GM18505 (cell line): ENCODE measurements at regions not wholly inside any gene's neighbourhood (a gene's known extent, or its start where the extent isn't known, plus 50 kb on each side); places are given as distances from the start of the nearest gene placed in this dataset.
"Not testable (repeated sequence)": the region's sequence is repeated elsewhere in the genome, so short reads cannot be mapped to it uniquely, and the experiment has no call there.

Experiments
- ATAC-seq: cut with Tn5 transposase; IDR thresholded peaks from one replicate; pipeline ENCODE4 v1.9.1; 2021; ENCODE audit not compliant: unreplicated experiment
- POLR2A ChIP-seq: IDR thresholded peaks from 4 replicates; pipeline ENCODE4 v1.6.1; 2011; ENCODE audit warnings: borderline replicate concordance; ENCODE audit not compliant: insufficient read depth, insufficient read length; ENCODE audit errors: extremely low read depth

GRCh38 chr10:124194199-124194824 is 100.9 kb upstream of the CHST15 start:
- ATAC-seq, result no peak
- TF ChIP-seq POLR2A, result no peak

- TF ChIP-seq POLR2A, result no peak
- no peak for ATAC-seq
These were observed 99.9 kb upstream of the CHST15 start for GRCh38 chr10:124193309-124193696.

DNA sequence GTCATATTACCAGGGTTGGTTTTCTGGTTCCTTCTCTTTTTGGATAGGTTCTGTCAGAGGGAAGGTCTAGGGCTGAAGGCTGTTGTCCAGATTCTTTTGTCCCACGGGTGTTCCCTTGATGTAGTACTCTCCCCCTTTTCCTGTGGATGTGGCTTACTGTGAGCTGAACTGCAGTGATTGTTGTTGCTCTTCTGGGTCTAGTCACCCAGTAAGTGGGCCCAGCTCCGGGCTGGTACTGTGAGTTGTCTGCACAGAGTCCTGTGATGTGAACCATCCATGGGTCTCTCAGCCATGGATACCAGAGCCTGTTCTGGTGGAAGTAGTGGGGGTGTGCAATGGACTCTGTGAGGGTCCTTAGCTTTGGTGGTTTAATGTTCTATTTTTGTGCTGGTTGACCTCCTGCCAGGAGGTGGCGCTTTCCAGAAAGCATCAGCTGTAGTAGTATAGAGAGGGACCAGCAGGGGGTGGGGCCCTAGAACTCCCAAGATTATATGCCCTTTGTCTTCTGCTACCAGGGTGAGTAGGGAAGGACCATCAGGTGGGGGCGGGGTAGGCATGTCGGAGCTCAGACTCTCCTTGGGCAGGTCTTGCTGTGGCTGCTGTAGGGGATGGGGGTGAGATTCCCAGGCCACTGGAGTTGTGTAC is 99.4 kb upstream of the CHST15 start:
- not testable (repeated sequence) for ATAC-seq

DNA sequence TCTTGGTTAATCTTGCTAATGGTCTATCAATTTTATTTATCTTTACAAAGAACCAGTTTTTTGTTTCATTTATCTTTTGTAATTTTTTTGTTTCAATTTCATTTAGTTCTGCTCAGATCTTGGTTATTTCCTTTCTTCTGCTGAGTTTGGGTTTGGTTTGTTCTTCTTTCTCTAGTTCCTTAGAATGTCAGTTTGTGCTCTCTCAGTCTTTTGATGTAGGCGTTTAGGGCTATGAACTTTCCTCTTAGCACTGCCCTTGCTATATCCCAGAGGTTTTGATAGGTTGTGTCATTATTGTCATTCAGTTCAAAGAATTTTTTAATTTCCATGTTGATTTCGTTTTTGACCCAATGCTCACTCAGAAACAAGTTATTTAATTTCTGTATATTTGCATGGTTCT is 97.1 kb upstream of the CHST15 start:
- ATAC-seq, result not testable (repeated sequence)

- TF ChIP-seq POLR2A, result no peak
- no peak for ATAC-seq
These were observed 93.6 kb upstream of the CHST15 start for GRCh38 chr10:124186956-124187355.

DNA sequence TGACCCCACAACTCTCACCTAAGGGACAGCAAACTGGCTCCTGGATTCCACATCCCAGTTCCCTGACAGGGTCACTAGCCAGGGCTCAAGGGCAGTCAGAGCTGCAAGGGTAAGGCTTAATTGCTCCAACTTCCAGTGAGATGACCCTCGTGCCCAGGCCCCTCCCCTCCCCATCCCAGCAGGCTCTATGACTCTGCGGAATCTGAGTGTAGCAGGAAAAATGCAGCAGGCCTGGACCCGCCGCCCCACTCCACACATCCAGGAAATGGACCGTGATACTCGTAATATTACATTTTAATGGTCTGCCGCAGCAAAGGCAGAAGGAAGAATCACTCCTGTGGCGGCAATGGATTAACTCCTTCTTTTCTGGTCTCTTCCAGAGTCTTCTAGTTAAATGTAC is 91.7 kb upstream of the CHST15 start:
- TF ChIP-seq POLR2A, result no peak
- no peak for ATAC-seq

GRCh38 chr10:124184208-124184830 is 90.9 kb upstream of the CHST15 start:
- ATAC-seq, result no peak
- TF ChIP-seq POLR2A, result no peak

DNA sequence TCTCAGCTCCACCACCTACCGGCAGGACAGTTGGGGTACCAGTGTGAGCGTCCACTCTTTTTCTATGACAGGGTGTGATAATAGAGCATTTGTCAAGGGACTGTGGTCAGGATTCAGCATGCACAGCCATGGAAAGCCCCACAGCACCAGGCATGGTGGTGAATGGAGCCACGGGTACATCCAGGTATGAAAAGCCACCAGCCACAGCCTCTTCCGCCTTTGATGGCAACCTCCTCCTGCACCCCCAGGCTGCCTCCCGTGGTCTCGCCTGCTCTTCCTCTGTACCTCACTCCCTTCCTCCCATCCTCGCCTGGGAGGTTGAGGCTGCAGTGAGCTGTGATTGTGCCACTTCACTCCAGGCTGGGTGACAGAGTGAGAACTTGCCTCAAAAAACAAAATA is 90.2 kb upstream of the CHST15 start:
- no peak for TF ChIP-seq POLR2A
- ATAC-seq, result no peak

GRCh38 chr10:124182088-124182541 is 88.7 kb upstream of the CHST15 start:
- no peak for TF ChIP-seq POLR2A
- no peak for ATAC-seq

DNA sequence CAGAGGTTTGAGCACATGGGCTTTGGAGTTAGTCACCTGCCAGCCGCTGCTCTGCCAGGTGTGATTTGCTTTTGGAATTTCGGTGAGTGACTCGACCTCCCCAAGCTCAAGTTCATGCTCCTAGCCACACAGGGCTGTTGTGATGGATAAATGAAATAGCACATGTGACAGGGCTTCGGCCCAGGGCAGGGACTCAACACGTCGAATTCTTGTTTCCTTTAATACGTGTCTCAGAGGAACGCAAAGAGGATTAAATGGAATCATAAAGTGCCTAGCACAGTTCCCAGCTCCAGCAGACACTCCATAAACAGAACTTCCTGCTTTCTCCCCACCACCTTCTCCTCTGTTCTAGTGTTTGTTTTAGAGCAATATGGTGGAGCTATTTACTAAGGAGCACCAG is 88.3 kb upstream of the CHST15 start:
- TF ChIP-seq POLR2A, result no peak

DNA sequence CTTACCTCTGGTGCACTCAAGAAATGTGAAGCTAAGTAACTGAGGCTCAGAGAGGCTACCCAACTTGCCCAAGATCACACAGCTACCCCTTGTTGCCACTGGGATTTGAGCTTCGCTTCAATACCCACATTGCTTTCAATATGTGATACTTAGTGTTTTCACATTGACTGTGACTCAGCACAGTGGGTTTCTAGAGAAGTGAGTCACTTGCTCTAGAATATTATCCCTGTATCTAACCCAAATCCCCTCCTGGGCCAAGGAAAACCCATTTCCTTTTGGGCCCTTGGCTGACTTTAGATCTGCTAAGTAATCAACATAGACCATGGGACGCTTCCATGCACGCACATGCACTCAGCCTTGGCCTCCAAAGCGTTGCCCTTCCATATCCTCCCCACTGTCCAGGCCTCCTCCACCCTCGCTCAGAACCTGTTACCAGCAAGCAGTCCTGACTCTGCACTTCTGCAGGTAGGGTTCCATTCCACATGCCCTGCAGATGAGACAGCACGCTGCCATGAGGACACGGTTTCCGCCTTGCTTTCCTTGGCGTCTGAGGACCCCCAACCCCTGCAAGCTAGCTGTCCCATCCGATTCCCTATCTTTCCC is 87.7 kb upstream of the CHST15 start:
- no peak for ATAC-seq
- no peak for TF ChIP-seq POLR2A

More for the DNA sequence above, 88.3 kb upstream of the CHST15 start:
- ATAC-seq, result no peak

GRCh38 chr10:124180044-124180745 is 86.8 kb upstream of the CHST15 start:
- ATAC-seq, result no peak
- no peak for TF ChIP-seq POLR2A

- ATAC-seq, result no peak
- TF ChIP-seq POLR2A, result no peak
These were observed 86.1 kb upstream of the CHST15 start for GRCh38 chr10:124179308-124180043.
